Stimulated activated CD4-positive, alpha-beta T cell treated with anti-CD3 and anti-CD28 coated beads, Interleukin-12 subunit alpha, Interleukin-12 subunit beta, amount 100 ng/mL, for 24 hours (primary cell): ENCODE measurements at regions not wholly inside any gene's neighbourhood (a gene's known extent, or its start where the extent isn't known, plus 50 kb on each side); places are given as distances from the start of the nearest gene placed in this dataset.
"Not testable (repeated sequence)": the region's sequence is repeated elsewhere in the genome, so short reads cannot be mapped to it uniquely, and the experiment has no call there.

Source experiments
- DNase-seq, 2 experiments: peaks; one replicate each; pipeline ENCODE4 v3.0.0-alpha.2; 2020; ENCODE audit warnings: low read depth in 2 of 2

GRCh38 chr1:19024532-19024931 lies 68.1 kb upstream of the IFFO2 start:
- no peak for DNase-seq

- DNase-seq = no peak
Measured at GRCh38 chr1:19023787-19024186, 67.3 kb upstream of the IFFO2 start.

GRCh38 chr1:19021845-19022244 lies 65.4 kb upstream of the IFFO2 start:
- no peak for DNase-seq

GRCh38 chr1:19019288-19019687 lies 62.8 kb upstream of the IFFO2 start:
- not testable (repeated sequence) for DNase-seq

- DNase-seq = no peak
Measured at GRCh38 chr1:19015476-19015875, 59.0 kb upstream of the IFFO2 start.

GRCh38 chr1:19014765-19015164 lies 58.3 kb upstream of the IFFO2 start:
- DNase-seq = no peak

- no peak for DNase-seq
Measured at GRCh38 chr1:19013826-19014548, 57.5 kb upstream of the IFFO2 start.

- no peak for DNase-seq
Measured at GRCh38 chr1:19011845-19012231, 55.4 kb upstream of the IFFO2 start.

GRCh38 chr1:19010995-19011844 lies 54.7 kb upstream of the IFFO2 start:
- DNase-seq = peak; percentile 69 to 79

- no peak for DNase-seq
Measured at GRCh38 chr1:19010503-19010902, 54.0 kb upstream of the IFFO2 start.

- DNase-seq = no peak
Measured at GRCh38 chr1:19009882-19010321, 53.4 kb upstream of the IFFO2 start.

- DNase-seq = no peak
Measured at GRCh38 chr1:19009126-19009881, 52.8 kb upstream of the IFFO2 start.

GRCh38 chr1:19007491-19008441 lies 51.3 kb upstream of the IFFO2 start:
- DNase-seq = no peak

- no peak for DNase-seq
Measured at GRCh38 chr1:19006837-19007271, 50.4 kb upstream of the IFFO2 start.
